Activated CD4-positive, alpha-beta T cell treated with anti-CD3 and anti-CD28 coated beads, Interleukin-2, amount 10 ng/mL, durations not matched to agents 24 days and 14 days (primary cell): ENCODE measurements at regions not wholly inside any gene's neighbourhood (a gene's known extent, or its start where the extent isn't known, plus 50 kb on each side); places are given as distances from the start of the nearest gene placed in this dataset.
"Not testable (repeated sequence)": the region's sequence is repeated elsewhere in the genome, so short reads cannot be mapped to it uniquely, and the experiment has no call there.

Source experiments
- DNase-seq: peaks from one replicate; pipeline ENCODE4 v3.0.0; 2022
- H3K27ac Mint-ChIP-seq: one replicate; pipeline ENCODE4 v1.8.0; 2022; ENCODE audit warnings: mild to moderate bottlenecking, mixed read lengths
- H3K27me3 Mint-ChIP-seq: one replicate; pipeline ENCODE4 v1.8.0; 2022; ENCODE audit warnings: mixed read lengths
- H3K36me3 Mint-ChIP-seq: one replicate; pipeline ENCODE4 v1.8.0; 2022; ENCODE audit warnings: low read depth, mild to moderate bottlenecking, mixed read lengths
- H3K4me1 Mint-ChIP-seq: one replicate; pipeline ENCODE4 v1.8.0; 2021; ENCODE audit warnings: mixed read lengths
- H3K4me3 Mint-ChIP-seq: one replicate; pipeline ENCODE4 v1.8.0; 2022; ENCODE audit warnings: mild to moderate bottlenecking, moderate library complexity, mixed read lengths
- H3K9me3 Mint-ChIP-seq: one replicate; pipeline ENCODE4 v1.8.0; 2021; ENCODE audit warnings: mixed read lengths
- intact Hi-C: fragments of 100-400 bp; cut with micrococcal nuclease; formaldehyde crosslinking; loops from one replicate; pipeline ENCODE4 v1.15.1; 2023

GRCh38 chr3:153343988-153344782 is 182.2 kb downstream of the RAP2B start:
- intact Hi-C loops, result no loop called here
- no peaks in the 10 kb centered on the region for H3K4me1 Mint-ChIP-seq

GRCh38 chr3:153348457-153349107 is 186.6 kb downstream of the RAP2B start:
- no peaks in the 10 kb centered on the region for H3K27me3 Mint-ChIP-seq
- intact Hi-C loops, result no loop called here
- no peak for DNase-seq
- no peak overlapping the region for H3K27ac Mint-ChIP-seq
- no peaks in the 10 kb centered on the region for H3K36me3 Mint-ChIP-seq
- peaks cover 14% of the 10 kb centered on the region for H3K9me3 Mint-ChIP-seq
- no peaks in the 10 kb centered on the region for H3K4me1 Mint-ChIP-seq
- H3K4me3 Mint-ChIP-seq, result no peak overlapping the region

More at GRCh38 chr3:153343988-153344782, 182.2 kb downstream of the RAP2B start:
- DNase-seq, result no peak
- no peak overlapping the region for H3K4me3 Mint-ChIP-seq
- peaks cover 17% of the 10 kb centered on the region for H3K9me3 Mint-ChIP-seq
- H3K27ac Mint-ChIP-seq, result no peak overlapping the region
- no peaks in the 10 kb centered on the region for H3K36me3 Mint-ChIP-seq
- H3K27me3 Mint-ChIP-seq, result no peaks in the 10 kb centered on the region

- Mint-ChIP-seq H3K9me3 (peaks cover 14% of the 10 kb centered on the region), H3K27ac (no peak overlapping the region), H3K4me3 (no peak overlapping the region), H3K27me3 (no peaks in the 10 kb centered on the region), H3K4me1 (no peaks in the 10 kb centered on the region), H3K36me3 (no peaks in the 10 kb centered on the region)
- intact Hi-C loops, result no loop called here
- no peak for DNase-seq
Observed at GRCh38 chr3:153349108-153349499, 187.1 kb downstream of the RAP2B start.

- Mint-ChIP-seq H3K9me3 (peaks cover 14% of the 10 kb centered on the region), H3K4me3 (no peak overlapping the region), H3K36me3 (no peaks in the 10 kb centered on the region), H3K4me1 (no peaks in the 10 kb centered on the region), H3K27ac (no peak overlapping the region), H3K27me3 (no peaks in the 10 kb centered on the region)
- no peak for DNase-seq
- intact Hi-C loops, result no loop called here
Observed at GRCh38 chr3:153350420-153350819, 188.4 kb downstream of the RAP2B start.

- no peaks in the 10 kb centered on the region for H3K27me3 Mint-ChIP-seq
- no peak for DNase-seq
- no peaks in the 10 kb centered on the region for H3K4me1 Mint-ChIP-seq
- no peak overlapping the region for H3K4me3 Mint-ChIP-seq
- intact Hi-C loops, result no loop called here
- peaks cover 4% of the 10 kb centered on the region for H3K9me3 Mint-ChIP-seq
- no peak overlapping the region for H3K27ac Mint-ChIP-seq
- no peaks in the 10 kb centered on the region for H3K36me3 Mint-ChIP-seq
Observed at GRCh38 chr3:153354641-153355040, 192.6 kb downstream of the RAP2B start.

GRCh38 chr3:153355559-153355958 is 193.5 kb downstream of the RAP2B start:
- peaks cover 4% of the 10 kb centered on the region for H3K9me3 Mint-ChIP-seq
- DNase-seq, result no peak
- no peaks in the 10 kb centered on the region for H3K36me3 Mint-ChIP-seq
- no peaks in the 10 kb centered on the region for H3K27me3 Mint-ChIP-seq
- no peak overlapping the region for H3K27ac Mint-ChIP-seq
- intact Hi-C loops, result no loop called here
- H3K4me3 Mint-ChIP-seq, result no peak overlapping the region
- no peaks in the 10 kb centered on the region for H3K4me1 Mint-ChIP-seq

- no peak for DNase-seq
- H3K4me1 Mint-ChIP-seq, result no peaks in the 10 kb centered on the region
- H3K27ac Mint-ChIP-seq, result no peak overlapping the region
- H3K36me3 Mint-ChIP-seq, result no peaks in the 10 kb centered on the region
- no peak overlapping the region for H3K4me3 Mint-ChIP-seq
- H3K27me3 Mint-ChIP-seq, result no peaks in the 10 kb centered on the region
- H3K9me3 Mint-ChIP-seq, result peaks cover 4% of the 10 kb centered on the region
- intact Hi-C loops, result no loop called here
Observed at GRCh38 chr3:153356908-153357307, 194.9 kb downstream of the RAP2B start.

- Mint-ChIP-seq H3K9me3 (no peaks in the 10 kb centered on the region), H3K27ac (no peak overlapping the region), H3K27me3 (no peaks in the 10 kb centered on the region), H3K36me3 (no peaks in the 10 kb centered on the region), H3K4me3 (no peak overlapping the region), H3K4me1 (no peaks in the 10 kb centered on the region)
- intact Hi-C loops, result no loop called here
- DNase-seq, result no peak
Observed at GRCh38 chr3:153357436-153357835, 195.4 kb downstream of the RAP2B start.

GRCh38 chr3:153369561-153370374 is 207.7 kb downstream of the RAP2B start:
- no peak overlapping the region for H3K4me3 Mint-ChIP-seq
- intact Hi-C loops, result no loop called here
- H3K4me1 Mint-ChIP-seq, result peaks cover 3% of the 10 kb centered on the region
- peaks cover 10% of the 10 kb centered on the region for H3K9me3 Mint-ChIP-seq
- DNase-seq, result no peak
- no peak overlapping the region for H3K27ac Mint-ChIP-seq
- H3K36me3 Mint-ChIP-seq, result no peaks in the 10 kb centered on the region
- H3K27me3 Mint-ChIP-seq, result no peaks in the 10 kb centered on the region

GRCh38 chr3:153370680-153371079 is 208.7 kb downstream of the RAP2B start:
- no peak overlapping the region for H3K4me3 Mint-ChIP-seq
- no peaks in the 10 kb centered on the region for H3K27me3 Mint-ChIP-seq
- H3K4me1 Mint-ChIP-seq, result peaks cover 3% of the 10 kb centered on the region
- no peak overlapping the region for H3K27ac Mint-ChIP-seq
- peaks cover 2% of the 10 kb centered on the region for H3K9me3 Mint-ChIP-seq
- intact Hi-C loops, result no loop called here
- no peaks in the 10 kb centered on the region for H3K36me3 Mint-ChIP-seq
- DNase-seq, result no peak

GRCh38 chr3:153372326-153372725 is 210.3 kb downstream of the RAP2B start:
- Mint-ChIP-seq H3K4me1 (peaks cover 3% of the 10 kb centered on the region), H3K27ac (no peak overlapping the region), H3K9me3 (no peaks in the 10 kb centered on the region), H3K36me3 (no peaks in the 10 kb centered on the region), H3K4me3 (no peak overlapping the region), H3K27me3 (no peaks in the 10 kb centered on the region)
- intact Hi-C loops, result no loop called here
- DNase-seq, result no peak

GRCh38 chr3:153373606-153374005 is 211.6 kb downstream of the RAP2B start:
- intact Hi-C loops, result no loop called here
- Mint-ChIP-seq H3K36me3 (no peaks in the 10 kb centered on the region), H3K4me3 (no peak overlapping the region), H3K27ac (no peak overlapping the region), H3K9me3 (no peaks in the 10 kb centered on the region), H3K27me3 (no peaks in the 10 kb centered on the region), H3K4me1 (peaks cover 3% of the 10 kb centered on the region)
- DNase-seq, result no peak

- H3K9me3 Mint-ChIP-seq, H3K27me3 Mint-ChIP-seq, H3K27ac Mint-ChIP-seq, H3K4me1 Mint-ChIP-seq, intact Hi-C loops, H3K4me3 Mint-ChIP-seq, H3K36me3 Mint-ChIP-seq, DNase-seq: not testable (repeated sequence)
Observed at GRCh38 chr3:153378366-153378765, 216.3 kb downstream of the RAP2B start.

- Mint-ChIP-seq H3K9me3 (no peaks in the 10 kb centered on the region), H3K27me3 (no peaks in the 10 kb centered on the region), H3K27ac (no peak overlapping the region), H3K4me3 (no peak overlapping the region), H3K4me1 (no peaks in the 10 kb centered on the region), H3K36me3 (no peaks in the 10 kb centered on the region)
- DNase-seq, result no peak
- intact Hi-C loops, result no loop called here
Observed at GRCh38 chr3:153379516-153379915, 217.5 kb downstream of the RAP2B start.
